ENCODE measurements at regions not wholly inside any gene's neighbourhood (a gene's known extent, or its start where the extent isn't known, plus 50 kb on each side); places are given as distances from the start of the nearest gene placed in this dataset.

GRCh38 chr9:103242025-103242424, 246.9 kb downstream of the CYLC2 start:
- Histone ChIP-seq H4K5ac (ENCODE audit: insufficient read length, low read depth, low read length) (no peak overlapping the region), H3K18ac (ENCODE audit: extremely low read depth, low read length) (no peak overlapping the region), H3K9ac (replicated peaks in 1 of 4; ENCODE audit: extremely low read depth in 1 of 4, low read depth in 3 of 4, low read length in 3 of 4) (no peak overlapping the region), H2AFZ (ENCODE audit: low read length) (no peak overlapping the region), H3K9me3 (ENCODE audit: insufficient read depth in 2 of 2, low read depth in 1 of 2, low read length in 1 of 2) (no peaks in the 10 kb centered on the region), H4K91ac (replicated peaks; ENCODE audit: insufficient read length, low read length) (no peak overlapping the region), H3K23ac (ENCODE audit: insufficient read length) (no peak overlapping the region), H3K27me3 (replicated peaks in 1 of 4; ENCODE audit: control insufficient read depth in 3 of 4, extremely low read depth in 1 of 4, insufficient read depth in 3 of 4, low read length in 3 of 4) (no peaks in the 10 kb centered on the region), H3K14ac (ENCODE audit: insufficient read length) (no peak overlapping the region), H2AK5ac (ENCODE audit: low read depth, low read length) (no peak overlapping the region), H3K27ac (ENCODE audit: low read depth, low read length) (no peak overlapping the region), H2BK15ac (ENCODE audit: low read length) (no peak overlapping the region), H3K79me1 (ENCODE audit: low read depth, low read length) (no peaks in the 10 kb centered on the region), H4K8ac (ENCODE audit: extremely low read depth, insufficient read depth, low read length) (no peak overlapping the region), H2BK5ac (ENCODE audit: low read depth, low read length) (no peak overlapping the region), H3K79me2 (ENCODE audit: control insufficient read depth in 1 of 2, insufficient read depth in 2 of 2, low read length in 2 of 2) (no peaks in the 10 kb centered on the region), H3K4me2 (ENCODE audit: insufficient read depth in 1 of 2, low read depth in 2 of 2, low read length in 2 of 2) (no peak overlapping the region), H3K36me3 (ENCODE audit: control insufficient read depth in 2 of 4, insufficient read depth in 4 of 4, low read length in 3 of 4) (no peaks in the 10 kb centered on the region), H2BK20ac (ENCODE audit: low read length) (no peak overlapping the region), H3K56ac (replicated peaks; ENCODE audit: insufficient read length, low read depth, low read length) (no peak overlapping the region), H4K20me1 (replicated peaks in 1 of 2; ENCODE audit: control insufficient read depth in 1 of 2, insufficient read depth in 2 of 2, low read length in 2 of 2) (no peaks in the 10 kb centered on the region), H2BK120ac (replicated peaks; ENCODE audit: low read depth, low read length) (no peak overlapping the region), H3K4me3 (ENCODE audit: extremely low read depth in 1 of 4, insufficient read depth in 2 of 4, low read depth in 3 of 4, low read length in 4 of 4) (no peak overlapping the region), H3K4me1 (replicated peaks in 1 of 4; ENCODE audit: control insufficient read depth in 3 of 4, insufficient read depth in 4 of 4, low read length in 3 of 4) (peaks cover 0 to 3% (median 0%) of the 10 kb centered on the region in 4 experiments; a peak in 1 of 7 replicates), H3K23me2 (ENCODE audit: low read depth, low read length) (no peaks in the 10 kb centered on the region), H3K4ac (replicated peaks; ENCODE audit: insufficient read length, low read depth, low read length) (no peak overlapping the region), H2BK12ac (ENCODE audit: low read depth, low read length) (no peak overlapping the region)
- POLR2A ChIA-PET (ENCODE audit: partially characterized antibody), result no interaction called here
- 80% methylated on average over 1 of the region's 1 CpG; no CpG with 5 or more reads in 1 of the 2 experiments for WGBS, 2 experiments (ENCODE audit: extremely low coverage in 1 of 2, insufficient coverage in 1 of 2, insufficient read length in 1 of 2, insufficient replicate concordance in 2 of 2, low coverage in 1 of 2, low lambda C conversion rate in 2 of 2, missing lambda C conversion rate in 1 of 2)
- DNase-seq (ENCODE audit: low read depth in 1 of 2, low spot score in 2 of 2) (no peak), FAIRE-seq (no peak)
- CTCF ChIA-PET (ENCODE audit: partially characterized antibody), result no interaction called here
- TF ChIP-seq KDM5A (IDR thresholded peaks at IDR 0.05; ENCODE audit: low read length), result no peak
- no peak for TF ChIP-seq SIN3A (conservative IDR thresholded peaks at IDR 0.05 in 1 of 2, IDR thresholded peaks at IDR 0.05 in 1 of 2; ENCODE audit: low read depth in 1 of 2, low read length in 2 of 2)
- TF ChIP-seq KDM1A (IDR thresholded peaks at IDR 0.05; ENCODE audit: borderline replicate concordance, low read length), result no peak
- TF ChIP-seq CBX5 (IDR thresholded peaks at IDR 0.05; ENCODE audit: low read depth, low read length), result no peak
- TF ChIP-seq SIX5 (IDR thresholded peaks at IDR 0.05; ENCODE audit: low read depth, low read length), result no peak
- no peak for TF ChIP-seq HDAC2 (IDR thresholded peaks at IDR 0.05; ENCODE audit: borderline replicate concordance in 1 of 2, low read depth in 2 of 2, low read length in 2 of 2)
- no peak for TF ChIP-seq GTF2F1 (IDR thresholded peaks at IDR 0.05; ENCODE audit: borderline replicate concordance, low read depth, low read length)
- no peak for TF ChIP-seq SRF (IDR thresholded peaks at IDR 0.05; ENCODE audit: low read depth, low read length)
- no peak for TF ChIP-seq USF2 (IDR thresholded peaks at IDR 0.05; ENCODE audit: low read length)
- TF ChIP-seq CTBP2 (IDR thresholded peaks at IDR 0.05; ENCODE audit: borderline replicate concordance, insufficient read depth, insufficient read length, low read length), result no peak
- TF ChIP-seq SIRT6 (IDR thresholded peaks at IDR 0.05; ENCODE audit: low read length), result no peak
- no peak for TF ChIP-seq ASH2L (IDR thresholded peaks at IDR 0.05; ENCODE audit: low read length)
- no peak for TF ChIP-seq POLR2AphosphoS5 (IDR thresholded peaks at IDR 0.05; ENCODE audit: low read depth, low read length)
